ENCODE measurements at regions not wholly inside any gene's neighbourhood (a gene's known extent, or its start where the extent isn't known, plus 50 kb on each side); places are given as distances from the start of the nearest gene placed in this dataset.

GRCh38 chr5:174990909-174991308 lies 266.5 kb downstream of the MSX2 start:
- no peak for TF ChIP-seq CTCF (IDR thresholded peaks at IDR 0.05; ENCODE audit: unreplicated experiment)
- H3K36me3 Mint-ChIP-seq (ENCODE audit: insufficient read depth, unreplicated experiment): no peaks in the 10 kb centered on the region
- DNase-seq (ENCODE audit: unreplicated experiment): no peak
- CTCF ChIA-PET: interaction anchor here (1.5 kb wide), 1 partner anchor 9 kb away, joined by 3 read pairs; no protein-coding TSS in a partner anchor
- H3K27me3 Mint-ChIP-seq (ENCODE audit: insufficient read depth, unreplicated experiment): peaks cover 35% of the 10 kb centered on the region
- H3K4me3 Mint-ChIP-seq (ENCODE audit: unreplicated experiment): no peak overlapping the region
- BruUV-seq (replicated peaks): no TSS peak
- H3K27ac Mint-ChIP-seq (ENCODE audit: low read depth, unreplicated experiment): no peak overlapping the region
- intact Hi-C loops (cut with micrococcal nuclease): no loop called here
- POLR2A ChIA-PET: interaction anchor here (0.6 kb wide), 1 partner anchor 572 kb away, joined by 3 read pairs; no protein-coding TSS in a partner anchor
- H3K9me3 Mint-ChIP-seq (ENCODE audit: unreplicated experiment): no peaks in the 10 kb centered on the region
- H3K4me1 Mint-ChIP-seq (ENCODE audit: insufficient read depth, unreplicated experiment): no peaks in the 10 kb centered on the region

GRCh38 chr5:174987443-174988012 lies 263.1 kb downstream of the MSX2 start:
- ChIA-PET POLR2A (interaction anchor here (0.7 kb wide), 2 partner anchors 14 to 1659 kb away, joined by 3 read pairs; no protein-coding TSS in a partner anchor), CTCF (interaction anchor here (0.8 to 1.8 kb wide), 2 partner anchors 14 to 477 kb away, joined by 3 to 4 read pairs; no protein-coding TSS in a partner anchor)
- no TSS peak for BruUV-seq (replicated peaks)
- Mint-ChIP-seq H3K4me3 (ENCODE audit: unreplicated experiment) (no peak overlapping the region), H3K9me3 (ENCODE audit: unreplicated experiment) (no peaks in the 10 kb centered on the region), H3K27me3 (ENCODE audit: insufficient read depth, unreplicated experiment) (peaks cover 31% of the 10 kb centered on the region), H3K27ac (ENCODE audit: low read depth, unreplicated experiment) (no peak overlapping the region), H3K36me3 (ENCODE audit: insufficient read depth, unreplicated experiment) (no peaks in the 10 kb centered on the region), H3K4me1 (ENCODE audit: insufficient read depth, unreplicated experiment) (no peaks in the 10 kb centered on the region)
- intact Hi-C loops (cut with micrococcal nuclease): no loop called here
- DNase-seq (ENCODE audit: unreplicated experiment): no peak
- TF ChIP-seq CTCF (IDR thresholded peaks at IDR 0.05; ENCODE audit: unreplicated experiment): no peak

GRCh38 chr5:174984863-174985262 lies 260.5 kb downstream of the MSX2 start:
- H3K4me3 Mint-ChIP-seq (ENCODE audit: unreplicated experiment): no peak overlapping the region
- H3K36me3 Mint-ChIP-seq (ENCODE audit: insufficient read depth, unreplicated experiment): no peaks in the 10 kb centered on the region
- no peaks in the 10 kb centered on the region for H3K9me3 Mint-ChIP-seq (ENCODE audit: unreplicated experiment)
- ChIA-PET POLR2A (no interaction called here), CTCF (interaction anchor here (0.6 to 0.9 kb wide), 2 partner anchors 25 to 534 kb away, joined by 3 read pairs; no protein-coding TSS in a partner anchor)
- no peak overlapping the region for H3K27ac Mint-ChIP-seq (ENCODE audit: low read depth, unreplicated experiment)
- intact Hi-C loops (cut with micrococcal nuclease): no loop called here
- no peak for DNase-seq (ENCODE audit: unreplicated experiment)
- H3K27me3 Mint-ChIP-seq (ENCODE audit: insufficient read depth, unreplicated experiment): peaks cover 33% of the 10 kb centered on the region
- TF ChIP-seq CTCF (IDR thresholded peaks at IDR 0.05; ENCODE audit: unreplicated experiment): no peak
- BruUV-seq (replicated peaks): no TSS peak
- no peaks in the 10 kb centered on the region for H3K4me1 Mint-ChIP-seq (ENCODE audit: insufficient read depth, unreplicated experiment)

- ChIA-PET CTCF (interaction anchor here (0.7 to 1.7 kb wide), 4 partner anchors 8 to 70 kb away, joined by 3 to 4 read pairs (median 3); no protein-coding TSS in a partner anchor), POLR2A (interaction anchor here (0.5 to 1.1 kb wide), 2 partner anchors 15 to 16 kb away, joined by 3 read pairs; no protein-coding TSS in a partner anchor)
- H3K9me3 Mint-ChIP-seq (ENCODE audit: unreplicated experiment): no peaks in the 10 kb centered on the region
- no peak overlapping the region for H3K4me3 Mint-ChIP-seq (ENCODE audit: unreplicated experiment)
- DNase-seq (ENCODE audit: unreplicated experiment): no peak
- H3K27me3 Mint-ChIP-seq (ENCODE audit: insufficient read depth, unreplicated experiment): peaks cover 53% of the 10 kb centered on the region
- no peaks in the 10 kb centered on the region for H3K4me1 Mint-ChIP-seq (ENCODE audit: insufficient read depth, unreplicated experiment)
- no peak overlapping the region for H3K27ac Mint-ChIP-seq (ENCODE audit: low read depth, unreplicated experiment)
- TF ChIP-seq CTCF (IDR thresholded peaks at IDR 0.05; ENCODE audit: unreplicated experiment): no peak
- intact Hi-C loops (cut with micrococcal nuclease): no loop called here
- H3K36me3 Mint-ChIP-seq (ENCODE audit: insufficient read depth, unreplicated experiment): no peaks in the 10 kb centered on the region
- BruUV-seq (replicated peaks): no TSS peak
Observed at GRCh38 chr5:174982485-174982884, 258.1 kb downstream of the MSX2 start.

Measured in MCF 10A (cell line).